ENCODE measurements at regions not wholly inside any gene's neighbourhood (a gene's known extent, or its start where the extent isn't known, plus 50 kb on each side); places are given as distances from the start of the nearest gene placed in this dataset.

DNA sequence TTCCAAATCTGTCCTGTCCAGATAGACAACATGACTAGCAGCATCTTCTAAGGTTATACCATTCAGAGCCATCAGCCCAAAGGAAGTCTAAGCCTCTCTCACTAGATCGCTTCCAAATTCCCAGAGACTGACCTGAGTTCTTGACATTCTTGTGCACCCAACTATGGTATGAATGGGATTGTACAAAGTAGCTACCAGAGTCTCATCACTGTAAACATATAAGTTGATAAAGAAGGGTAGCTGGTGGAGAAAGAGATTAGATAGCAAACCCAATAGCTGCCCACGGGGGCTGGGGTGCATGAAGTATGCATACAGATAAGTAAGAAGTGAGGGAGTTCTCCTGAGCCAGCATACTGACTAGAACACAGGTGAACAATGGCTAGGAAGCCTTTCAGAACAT, 180.0 kb downstream of the PLPP3 start:
- peak in 1 of 2 donors; percentile 56 for DNase-seq (ENCODE audit: low read depth in 2 of 2)
- Histone ChIP-seq H3K9me3 (ENCODE audit: control insufficient read depth, insufficient read depth, low read depth, low read length) (no peaks in the 10 kb centered on the region), H3K27ac (ENCODE audit: insufficient read depth, low read length) (no peak overlapping the region), H2AFZ (ENCODE audit: low read length) (no peak overlapping the region), H3K4me3 (replicated peaks in 1 of 4; ENCODE audit: control extremely low read depth in 1 of 4, insufficient read depth in 1 of 4, low read depth in 3 of 4, low read length in 4 of 4) (no peak overlapping the region), H3K4me1 (ENCODE audit: control insufficient read depth, extremely low read depth, insufficient read depth, low read length) (no peaks in the 10 kb centered on the region), H3K9ac (ENCODE audit: insufficient read depth, low read length) (no peak overlapping the region), H4K20me1 (ENCODE audit: control insufficient read depth, extremely low read depth, insufficient read depth, low read length) (no peaks in the 10 kb centered on the region), H3K27me3 (ENCODE audit: control insufficient read depth, insufficient read depth, low read length) (no peaks in the 10 kb centered on the region), H3K79me2 (ENCODE audit: control insufficient read depth, insufficient read depth, low read length) (no peaks in the 10 kb centered on the region), H3K36me3 (ENCODE audit: control insufficient read depth, insufficient read depth, low read length) (no peaks in the 10 kb centered on the region), H3K4me2 (ENCODE audit: extremely low read depth, insufficient read depth, low read length) (no peak overlapping the region)
- TF ChIP-seq, protein P1, sequence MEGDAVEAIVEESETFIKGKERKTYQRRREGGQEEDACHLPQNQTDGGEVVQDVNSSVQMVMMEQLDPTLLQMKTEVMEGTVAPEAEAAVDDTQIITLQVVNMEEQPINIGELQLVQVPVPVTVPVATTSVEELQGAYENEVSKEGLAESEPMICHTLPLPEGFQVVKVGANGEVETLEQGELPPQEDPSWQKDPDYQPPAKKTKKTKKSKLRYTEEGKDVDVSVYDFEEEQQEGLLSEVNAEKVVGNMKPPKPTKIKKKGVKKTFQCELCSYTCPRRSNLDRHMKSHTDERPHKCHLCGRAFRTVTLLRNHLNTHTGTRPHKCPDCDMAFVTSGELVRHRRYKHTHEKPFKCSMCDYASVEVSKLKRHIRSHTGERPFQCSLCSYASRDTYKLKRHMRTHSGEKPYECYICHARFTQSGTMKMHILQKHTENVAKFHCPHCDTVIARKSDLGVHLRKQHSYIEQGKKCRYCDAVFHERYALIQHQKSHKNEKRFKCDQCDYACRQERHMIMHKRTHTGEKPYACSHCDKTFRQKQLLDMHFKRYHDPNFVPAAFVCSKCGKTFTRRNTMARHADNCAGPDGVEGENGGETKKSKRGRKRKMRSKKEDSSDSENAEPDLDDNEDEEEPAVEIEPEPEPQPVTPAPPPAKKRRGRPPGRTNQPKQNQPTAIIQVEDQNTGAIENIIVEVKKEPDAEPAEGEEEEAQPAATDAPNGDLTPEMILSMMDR (conservative IDR thresholded peaks at IDR 0.05 in 1 of 2, IDR thresholded peaks at IDR 0.05 in 1 of 2; ENCODE audit: low read depth in 1 of 2, low read length in 2 of 2), result no peak
- TF ChIP-seq EZH2 (IDR thresholded peaks at IDR 0.05; ENCODE audit: low read length, missing control alignments), result no peak

DNA sequence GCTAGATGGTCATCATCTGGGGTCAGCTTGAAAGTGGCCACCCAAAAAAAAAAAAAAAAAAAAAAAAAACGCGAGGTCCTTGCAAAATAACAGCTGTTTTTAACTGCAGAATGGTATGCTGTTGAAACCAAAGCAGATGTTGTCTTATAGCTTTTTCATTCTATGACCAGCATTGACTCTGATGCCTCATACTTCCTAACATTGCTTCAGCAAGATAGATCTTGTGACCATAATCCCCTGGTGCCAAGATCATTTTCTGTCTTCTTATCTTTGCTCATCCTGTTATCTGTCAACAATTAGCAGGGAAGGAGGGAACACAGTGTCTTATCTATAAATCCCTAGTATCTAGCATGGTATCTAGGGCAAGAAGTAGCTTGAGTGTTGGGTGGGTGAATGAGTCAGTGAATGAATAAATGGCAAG, 181.5 kb downstream of the PLPP3 start:
- Histone ChIP-seq H3K4me2 (ENCODE audit: extremely low read depth, insufficient read depth, low read length) (no peak overlapping the region), H3K4me1 (ENCODE audit: control insufficient read depth, extremely low read depth, insufficient read depth, low read length) (no peaks in the 10 kb centered on the region), H3K9me3 (ENCODE audit: control insufficient read depth, insufficient read depth, low read depth, low read length) (no peaks in the 10 kb centered on the region), H4K20me1 (ENCODE audit: control insufficient read depth, extremely low read depth, insufficient read depth, low read length) (no peaks in the 10 kb centered on the region), H3K9ac (ENCODE audit: insufficient read depth, low read length) (no peak overlapping the region), H3K27ac (ENCODE audit: insufficient read depth, low read length) (no peak overlapping the region), H3K4me3 (replicated peaks in 1 of 4; ENCODE audit: control extremely low read depth in 1 of 4, insufficient read depth in 1 of 4, low read depth in 3 of 4, low read length in 4 of 4) (no peak overlapping the region), H2AFZ (ENCODE audit: low read length) (no peak overlapping the region), H3K36me3 (ENCODE audit: control insufficient read depth, insufficient read depth, low read length) (no peaks in the 10 kb centered on the region), H3K27me3 (ENCODE audit: control insufficient read depth, insufficient read depth, low read length) (no peaks in the 10 kb centered on the region), H3K79me2 (ENCODE audit: control insufficient read depth, insufficient read depth, low read length) (no peaks in the 10 kb centered on the region)
- DNase-seq (ENCODE audit: low read depth in 2 of 2), result peak in 1 of 2 donors; percentile 39
- TF ChIP-seq, protein P1 (conservative IDR thresholded peaks at IDR 0.05 in 1 of 2, IDR thresholded peaks at IDR 0.05 in 1 of 2; ENCODE audit: low read depth in 1 of 2, low read length in 2 of 2), result no peak
- no peak for TF ChIP-seq EZH2 (IDR thresholded peaks at IDR 0.05; ENCODE audit: low read length, missing control alignments)

DNA sequence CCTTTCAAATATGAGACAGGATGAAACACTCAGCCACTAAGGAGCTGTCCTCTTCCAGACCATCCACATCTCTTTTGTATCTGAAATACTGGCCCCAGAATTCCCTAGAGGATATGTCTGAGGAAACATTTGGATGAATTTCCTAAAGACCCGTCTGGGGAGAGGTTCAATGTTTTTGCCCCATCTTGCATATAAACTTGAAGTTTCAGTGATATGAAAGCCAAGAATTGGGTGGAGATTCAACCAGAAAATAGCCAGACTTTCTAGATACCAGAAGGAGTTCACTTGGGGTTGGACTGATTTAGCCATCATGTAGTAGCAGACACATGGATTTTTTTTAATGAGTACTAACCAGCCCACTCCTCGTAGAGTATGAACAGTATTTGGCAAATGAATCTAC, 182.0 kb downstream of the PLPP3 start:
- H4K20me1 ChIP-seq (ENCODE audit: control insufficient read depth, extremely low read depth, insufficient read depth, low read length), result no peaks in the 10 kb centered on the region
- no peak overlapping the region for H3K4me2 ChIP-seq (ENCODE audit: extremely low read depth, insufficient read depth, low read length)
- H3K4me3 ChIP-seq (replicated peaks in 1 of 4; ENCODE audit: control extremely low read depth in 1 of 4, insufficient read depth in 1 of 4, low read depth in 3 of 4, low read length in 4 of 4), result no peak overlapping the region
- no peaks in the 10 kb centered on the region for H3K36me3 ChIP-seq (ENCODE audit: control insufficient read depth, insufficient read depth, low read length)
- TF ChIP-seq EZH2 (IDR thresholded peaks at IDR 0.05; ENCODE audit: low read length, missing control alignments), result no peak
- TF ChIP-seq, protein P1 (conservative IDR thresholded peaks at IDR 0.05 in 1 of 2, IDR thresholded peaks at IDR 0.05 in 1 of 2; ENCODE audit: low read depth in 1 of 2, low read length in 2 of 2), result no peak
- no peaks in the 10 kb centered on the region for H3K27me3 ChIP-seq (ENCODE audit: control insufficient read depth, insufficient read depth, low read length)
- no peak overlapping the region for H3K27ac ChIP-seq (ENCODE audit: insufficient read depth, low read length)
- no peak overlapping the region for H2AFZ ChIP-seq (ENCODE audit: low read length)
- no peaks in the 10 kb centered on the region for H3K9me3 ChIP-seq (ENCODE audit: control insufficient read depth, insufficient read depth, low read depth, low read length)
- no peak overlapping the region for H3K9ac ChIP-seq (ENCODE audit: insufficient read depth, low read length)
- no peak for DNase-seq (ENCODE audit: low read depth in 2 of 2)
- no peaks in the 10 kb centered on the region for H3K4me1 ChIP-seq (ENCODE audit: control insufficient read depth, extremely low read depth, insufficient read depth, low read length)
- no peaks in the 10 kb centered on the region for H3K79me2 ChIP-seq (ENCODE audit: control insufficient read depth, insufficient read depth, low read length)
